Ishikawa (cell line): ENCODE measurements at regions not wholly inside any gene's neighbourhood (a gene's known extent, or its start where the extent isn't known, plus 50 kb on each side); places are given as distances from the start of the nearest gene placed in this dataset.

Source experiments
- CEBPB ChIP-seq: IDR thresholded peaks from 2 replicates; pipeline ENCODE4 v1.6.1; 2012
- CREB1 ChIP-seq: IDR thresholded peaks from 2 replicates; pipeline ENCODE4 v1.6.1; 2012; ENCODE audit warnings: low read depth
- EGR1 ChIP-seq: IDR thresholded peaks from 2 replicates; pipeline ENCODE4 v1.6.1; 2012
- EP300 ChIP-seq: IDR thresholded peaks from 2 replicates; pipeline ENCODE4 v1.6.1; 2012; ENCODE audit warnings: borderline replicate concordance
- FOXM1 ChIP-seq: IDR thresholded peaks from 2 replicates; pipeline ENCODE4 v1.6.1; 2012; ENCODE audit warnings: low read depth, borderline replicate concordance
- RAD21 ChIP-seq: IDR thresholded peaks from 2 replicates; pipeline ENCODE4 v1.6.1; 2012; ENCODE audit warnings: low read depth
- TAF1 ChIP-seq: IDR thresholded peaks from 2 replicates; pipeline ENCODE4 v1.6.1; 2012; ENCODE audit warnings: low read depth, mild to moderate bottlenecking
- TCF12 ChIP-seq: IDR thresholded peaks from 2 replicates; pipeline ENCODE4 v1.6.1; 2012; ENCODE audit warnings: low read depth
- YY1 ChIP-seq: IDR thresholded peaks from 2 replicates; pipeline ENCODE4 v1.6.1; 2012; ENCODE audit warnings: low read depth
- ZBTB7A ChIP-seq: IDR thresholded peaks from 2 replicates; pipeline ENCODE4 v1.6.1; 2012; ENCODE audit warnings: low read depth
- TF ChIP-seq, protein P1 (sequence below): IDR thresholded peaks from 2 replicates; pipeline ENCODE4 v1.6.1; 2012; ENCODE audit warnings: low read depth, mild to moderate bottlenecking
- TF ChIP-seq, protein P2 (sequence below): IDR thresholded peaks from 2 replicates; pipeline ENCODE4 v1.6.1; 2012

DNA sequence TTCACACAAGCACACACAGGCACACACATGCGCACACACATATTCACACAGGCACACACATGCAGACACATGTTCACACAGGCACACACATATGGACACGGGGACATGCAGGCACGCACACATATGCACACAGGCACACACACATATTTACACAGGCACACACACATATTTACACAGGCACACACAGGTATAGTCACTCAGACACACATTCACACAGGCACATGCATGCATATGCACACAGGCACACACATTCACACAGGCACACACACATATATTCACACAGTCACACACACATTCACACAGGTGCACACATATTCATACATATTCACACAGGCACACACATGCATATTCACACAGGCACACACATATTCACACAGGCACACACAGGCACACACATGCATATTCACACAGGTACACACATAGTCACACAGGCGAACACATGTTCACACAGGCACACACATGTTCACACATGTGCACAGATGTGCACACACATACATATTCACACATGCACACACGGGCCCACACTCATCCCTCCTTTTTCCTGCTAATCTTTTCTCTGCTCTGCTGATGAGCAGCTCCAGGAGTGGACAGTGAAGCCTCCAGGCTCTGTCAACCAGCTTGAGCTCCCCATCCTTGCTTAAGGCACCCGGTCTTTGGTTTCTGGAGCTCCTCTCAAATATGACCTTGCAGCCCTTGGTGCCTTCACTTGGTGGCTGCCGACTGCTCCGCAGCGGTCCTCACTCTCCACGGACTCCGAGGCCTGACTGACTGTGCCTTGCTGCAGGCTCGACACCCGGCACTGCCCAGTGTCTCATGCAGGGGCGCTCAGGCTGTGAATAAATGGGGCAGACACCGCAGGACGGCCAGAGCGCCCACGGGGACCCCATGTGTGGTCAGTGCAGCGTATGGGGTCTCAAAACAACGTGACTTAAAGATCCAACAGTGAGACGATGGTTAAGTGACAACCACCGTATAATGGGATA is 581.2 kb upstream of the MGMT start:
- TF ChIP-seq, protein P1, sequence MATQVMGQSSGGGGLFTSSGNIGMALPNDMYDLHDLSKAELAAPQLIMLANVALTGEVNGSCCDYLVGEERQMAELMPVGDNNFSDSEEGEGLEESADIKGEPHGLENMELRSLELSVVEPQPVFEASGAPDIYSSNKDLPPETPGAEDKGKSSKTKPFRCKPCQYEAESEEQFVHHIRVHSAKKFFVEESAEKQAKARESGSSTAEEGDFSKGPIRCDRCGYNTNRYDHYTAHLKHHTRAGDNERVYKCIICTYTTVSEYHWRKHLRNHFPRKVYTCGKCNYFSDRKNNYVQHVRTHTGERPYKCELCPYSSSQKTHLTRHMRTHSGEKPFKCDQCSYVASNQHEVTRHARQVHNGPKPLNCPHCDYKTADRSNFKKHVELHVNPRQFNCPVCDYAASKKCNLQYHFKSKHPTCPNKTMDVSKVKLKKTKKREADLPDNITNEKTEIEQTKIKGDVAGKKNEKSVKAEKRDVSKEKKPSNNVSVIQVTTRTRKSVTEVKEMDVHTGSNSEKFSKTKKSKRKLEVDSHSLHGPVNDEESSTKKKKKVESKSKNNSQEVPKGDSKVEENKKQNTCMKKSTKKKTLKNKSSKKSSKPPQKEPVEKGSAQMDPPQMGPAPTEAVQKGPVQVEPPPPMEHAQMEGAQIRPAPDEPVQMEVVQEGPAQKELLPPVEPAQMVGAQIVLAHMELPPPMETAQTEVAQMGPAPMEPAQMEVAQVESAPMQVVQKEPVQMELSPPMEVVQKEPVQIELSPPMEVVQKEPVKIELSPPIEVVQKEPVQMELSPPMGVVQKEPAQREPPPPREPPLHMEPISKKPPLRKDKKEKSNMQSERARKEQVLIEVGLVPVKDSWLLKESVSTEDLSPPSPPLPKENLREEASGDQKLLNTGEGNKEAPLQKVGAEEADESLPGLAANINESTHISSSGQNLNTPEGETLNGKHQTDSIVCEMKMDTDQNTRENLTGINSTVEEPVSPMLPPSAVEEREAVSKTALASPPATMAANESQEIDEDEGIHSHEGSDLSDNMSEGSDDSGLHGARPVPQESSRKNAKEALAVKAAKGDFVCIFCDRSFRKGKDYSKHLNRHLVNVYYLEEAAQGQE = no peak
- TF ChIP-seq ZBTB7A (no peak), TCF12 (no peak), EGR1 (no peak), RAD21 (no peak), TAF1 (no peak), EP300 (no peak), CREB1 (no peak), YY1 (no peak), FOXM1 (no peak), CEBPB (no peak)
- TF ChIP-seq, protein P2, sequence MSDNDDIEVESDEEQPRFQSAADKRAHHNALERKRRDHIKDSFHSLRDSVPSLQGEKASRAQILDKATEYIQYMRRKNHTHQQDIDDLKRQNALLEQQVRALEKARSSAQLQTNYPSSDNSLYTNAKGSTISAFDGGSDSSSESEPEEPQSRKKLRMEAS = no peak
